Inflammatory macrophage treated with lipopolysaccharide for 4 hours (primary cell): ENCODE measurements at regions not wholly inside any gene's neighbourhood (a gene's known extent, or its start where the extent isn't known, plus 50 kb on each side); places are given as distances from the start of the nearest gene placed in this dataset.

Source experiments
- DNase-seq: peaks from one replicate; pipeline ENCODE4 v3.0.0-alpha.2; 2020

- DNase-seq = no peak
Measured at GRCh38 chr5:125103459-125103858, 357.0 kb upstream of the ZNF608 start.

DNA sequence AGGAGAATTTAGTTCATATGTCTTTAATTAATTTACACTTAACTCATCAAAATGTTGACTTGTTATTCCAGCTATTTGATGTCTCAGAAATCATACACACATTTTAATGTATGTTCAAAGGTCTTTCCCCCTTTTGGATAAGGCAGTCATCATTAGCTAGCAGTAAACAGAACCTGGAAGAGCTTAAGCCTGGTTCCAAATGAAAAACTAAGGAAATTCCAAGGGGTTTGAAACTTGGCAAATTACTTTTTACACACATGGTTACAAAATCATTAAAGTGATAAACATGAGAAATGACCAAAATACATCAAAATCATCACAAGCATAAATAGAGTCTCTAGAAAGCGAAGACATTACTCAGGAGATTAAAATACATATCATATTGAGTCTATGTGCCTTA, 359.8 kb upstream of the ZNF608 start:
- DNase-seq = no peak

DNA sequence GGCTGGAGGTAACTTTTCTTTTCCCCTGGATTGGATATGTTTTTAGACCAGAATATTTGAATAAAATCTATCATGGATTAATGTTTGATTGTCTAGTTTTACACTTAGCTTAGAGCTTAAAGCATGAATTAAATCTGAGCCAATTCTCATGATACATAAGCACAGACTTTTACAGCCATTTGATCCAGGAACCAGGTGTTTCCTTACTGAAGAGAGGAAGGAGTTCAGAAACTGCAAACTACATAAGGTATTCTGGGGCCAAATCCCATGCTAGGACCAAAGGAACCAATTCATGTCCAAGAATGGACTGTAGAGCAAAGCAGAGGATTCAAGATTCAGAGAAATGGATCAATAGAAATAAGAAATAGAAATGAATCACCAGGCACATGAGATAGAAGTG, 360.4 kb upstream of the ZNF608 start:
- no peak for DNase-seq

DNA sequence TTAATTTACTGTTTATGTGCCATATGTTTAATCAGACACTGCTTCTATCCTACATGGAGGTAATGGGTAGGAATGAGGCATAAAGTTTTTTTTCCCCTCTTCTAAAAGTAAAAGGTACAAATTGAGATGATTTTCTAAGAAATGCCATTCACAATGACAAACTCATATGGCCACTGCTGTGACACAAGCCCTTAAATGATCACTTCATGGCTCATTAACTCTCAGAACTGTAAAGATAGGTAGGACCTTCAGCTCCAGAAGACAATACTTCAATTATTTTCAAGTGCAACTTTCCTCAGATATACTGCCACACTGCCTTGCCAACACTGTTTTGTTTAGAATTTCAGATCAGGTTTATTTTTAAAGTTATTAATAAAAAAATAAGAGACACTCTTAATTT, 362.9 kb upstream of the ZNF608 start:
- no peak for DNase-seq

DNA sequence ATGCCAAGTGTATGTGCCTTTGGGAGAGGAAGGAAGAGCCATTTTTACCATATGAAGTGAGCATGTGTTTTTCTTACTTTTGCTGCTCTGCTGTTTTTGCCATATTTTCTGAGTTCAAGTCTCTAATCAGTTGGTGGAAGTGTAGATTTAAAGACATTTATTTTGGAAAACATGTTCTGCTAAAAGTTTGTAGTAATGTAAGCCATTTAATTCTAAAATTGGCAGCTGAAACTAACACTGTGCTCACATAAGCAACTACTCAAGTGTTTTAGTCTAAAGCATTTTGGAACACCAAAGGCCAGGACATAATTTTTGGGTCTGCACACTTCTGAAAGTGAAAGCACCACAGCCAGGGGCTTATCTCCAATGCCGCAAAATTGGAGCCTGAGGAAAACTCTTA, 363.4 kb upstream of the ZNF608 start:
- no peak for DNase-seq

DNA sequence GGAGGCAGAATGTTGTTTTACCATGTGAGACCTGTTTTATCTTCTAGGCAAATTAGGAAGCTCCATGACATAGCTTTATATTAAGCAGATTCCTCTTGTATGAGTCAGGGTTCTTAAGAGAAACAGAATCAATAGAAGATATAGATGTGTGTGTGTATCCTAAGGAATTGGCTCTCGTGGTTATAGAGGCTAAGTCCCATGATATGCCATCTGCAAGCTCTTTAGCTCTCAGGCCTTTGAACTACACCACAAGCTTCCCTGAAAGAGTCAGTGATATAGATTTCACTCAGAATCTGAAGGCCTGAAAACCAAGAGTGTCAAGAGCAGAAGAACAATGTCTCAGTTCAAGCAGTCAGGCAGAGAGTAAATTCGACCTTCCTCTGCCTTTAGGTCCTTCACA, 365.8 kb upstream of the ZNF608 start:
- no peak for DNase-seq

- DNase-seq = peak; percentile 59
Measured at GRCh38 chr5:125113328-125113727, 366.9 kb upstream of the ZNF608 start.

- no peak for DNase-seq
Measured at GRCh38 chr5:125115195-125115525, 368.7 kb upstream of the ZNF608 start.

DNA sequence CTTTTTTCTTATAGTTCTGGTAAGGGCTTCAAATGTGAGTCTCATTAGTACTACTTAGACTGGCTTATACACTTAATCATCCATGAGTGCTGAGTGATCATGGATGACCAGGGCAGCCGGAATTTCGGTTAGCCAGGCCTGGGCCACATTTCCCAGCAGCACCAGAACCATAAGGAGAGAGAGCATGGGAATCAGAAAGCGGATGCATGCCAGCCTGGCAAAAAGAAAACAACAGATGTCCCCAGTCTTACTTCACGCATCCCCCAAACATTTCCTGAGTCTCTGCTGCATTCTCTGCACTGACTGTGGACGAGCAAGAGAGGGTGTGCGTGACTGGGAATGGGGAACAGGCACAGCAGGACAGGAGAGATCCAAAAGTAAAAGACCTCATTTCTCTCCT, 371.1 kb upstream of the ZNF608 start:
- no peak for DNase-seq

DNA sequence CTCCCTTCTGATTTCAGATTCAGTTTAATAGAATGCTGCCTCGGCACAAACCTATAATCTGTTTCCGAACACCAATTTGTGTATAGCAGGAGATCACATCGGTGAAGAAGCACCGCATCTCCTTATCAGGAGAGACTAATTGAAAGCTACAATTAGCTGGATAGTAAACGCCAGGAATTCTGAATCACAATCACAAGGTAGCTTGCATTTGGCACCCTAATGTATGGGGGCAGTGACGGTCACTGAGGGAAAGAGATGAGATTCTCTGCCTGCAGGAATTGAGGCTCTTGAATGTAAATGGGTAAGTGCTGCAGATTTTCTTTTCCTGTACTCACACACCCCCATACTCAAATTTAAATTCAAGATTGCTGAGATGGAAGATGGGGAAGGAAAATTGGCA, 373.6 kb upstream of the ZNF608 start:
- DNase-seq = no peak

DNA sequence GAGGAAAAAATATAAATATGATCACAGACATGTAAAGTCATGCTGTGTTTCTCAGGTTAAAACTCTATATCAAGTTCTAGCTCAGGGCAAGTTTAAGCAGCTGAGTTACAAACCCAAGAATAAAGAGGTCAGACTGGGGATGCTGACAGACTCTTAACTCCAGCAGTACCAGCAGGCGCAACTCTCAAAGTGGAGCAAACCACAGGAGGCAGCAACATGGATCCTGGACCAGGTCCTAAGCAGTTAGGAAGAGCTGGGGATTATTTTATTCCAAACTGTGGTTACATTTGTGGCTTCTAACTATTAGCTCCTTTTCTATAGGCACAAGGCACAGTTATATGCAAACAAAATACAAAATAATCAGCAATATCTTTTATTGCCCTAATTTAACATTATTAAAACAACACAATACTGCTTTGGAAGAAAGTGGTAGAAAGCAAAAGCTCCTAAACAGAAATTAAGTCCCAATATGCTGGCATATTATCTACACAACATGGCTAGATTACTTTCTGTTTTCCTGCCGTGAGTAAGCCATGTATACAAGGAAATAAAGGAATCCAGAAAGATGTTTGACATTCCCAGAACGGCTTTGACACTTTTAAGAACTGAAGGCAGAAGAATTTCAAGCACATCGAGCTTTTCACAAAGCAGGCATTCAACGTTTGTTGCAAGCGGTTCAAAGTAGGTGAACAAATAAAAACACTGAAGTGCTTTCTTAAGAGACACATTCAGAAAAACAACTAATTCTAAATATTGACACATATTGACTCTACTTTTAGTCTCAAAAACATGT, 378.8 kb upstream of the ZNF608 start:
- no peak for DNase-seq

- DNase-seq = no peak
Measured at GRCh38 chr5:125126050-125126449, 379.6 kb upstream of the ZNF608 start.

- DNase-seq = no peak
Measured at GRCh38 chr5:125129151-125129806, 382.8 kb upstream of the ZNF608 start.

DNA sequence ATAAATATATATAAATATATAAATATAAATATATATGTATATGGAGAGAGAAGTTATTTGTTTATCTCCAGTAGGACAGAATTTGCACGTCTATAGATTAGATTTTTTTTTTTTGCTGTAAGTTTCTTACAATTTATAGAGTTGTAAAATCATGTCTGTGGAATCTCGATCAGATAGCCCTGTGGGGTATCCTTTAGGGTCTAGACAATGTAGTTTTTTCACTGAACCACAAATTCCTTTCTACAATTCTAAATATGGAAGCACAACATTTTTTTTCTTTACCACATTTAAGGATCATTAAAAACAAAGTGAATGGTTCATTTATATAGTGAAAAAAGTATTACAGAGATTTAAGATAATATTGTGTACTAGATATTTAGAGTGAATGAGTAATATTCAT, 384.2 kb upstream of the ZNF608 start:
- DNase-seq = no peak

GRCh38 chr5:125134216-125135081, 388.0 kb upstream of the ZNF608 start:
- DNase-seq = no peak

- no peak for DNase-seq
Measured at GRCh38 chr5:125137535-125137934, 391.1 kb upstream of the ZNF608 start.

DNA sequence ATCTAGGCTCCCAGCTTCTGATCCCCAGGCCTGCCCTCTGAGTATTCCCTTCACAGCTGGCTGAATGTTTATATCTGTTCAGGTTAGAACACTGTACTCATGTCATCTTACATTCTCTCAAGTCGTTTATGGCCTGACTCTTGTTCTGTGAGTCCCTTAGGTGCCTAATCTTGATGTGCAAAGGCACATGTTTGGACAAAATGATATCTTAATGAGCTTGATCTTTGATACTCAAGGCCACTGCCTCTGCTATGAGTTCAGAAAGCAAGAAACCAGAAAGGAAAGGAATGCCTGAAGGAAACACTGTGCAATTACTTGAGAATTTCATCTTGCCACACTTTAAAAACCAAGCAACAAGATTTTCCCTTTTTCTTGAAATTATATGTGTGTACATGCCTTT, 391.8 kb upstream of the ZNF608 start:
- DNase-seq = no peak

- no peak for DNase-seq
Measured at GRCh38 chr5:125139590-125139989, 393.2 kb upstream of the ZNF608 start.

- no peak for DNase-seq
Measured at GRCh38 chr5:125140220-125140619, 393.8 kb upstream of the ZNF608 start.

DNA sequence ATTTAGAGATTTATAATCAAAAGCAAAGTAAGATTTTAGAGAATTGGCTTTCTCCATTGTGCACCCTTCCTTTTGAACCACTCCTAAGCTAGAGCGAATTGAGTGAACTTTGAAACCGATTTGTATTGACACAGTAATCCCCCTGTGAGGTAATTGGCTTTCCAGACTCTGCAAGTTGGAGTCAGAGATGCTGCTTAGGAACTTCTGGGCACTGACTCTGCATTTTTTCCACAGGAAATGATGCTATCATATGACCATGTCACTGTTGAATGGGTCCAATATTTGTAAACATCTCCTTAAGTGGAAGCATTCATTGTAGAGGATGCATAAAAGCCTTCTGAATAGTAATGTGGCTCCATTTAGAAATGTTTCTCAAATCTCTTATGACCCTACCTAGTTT, 394.4 kb upstream of the ZNF608 start:
- no peak for DNase-seq

DNA sequence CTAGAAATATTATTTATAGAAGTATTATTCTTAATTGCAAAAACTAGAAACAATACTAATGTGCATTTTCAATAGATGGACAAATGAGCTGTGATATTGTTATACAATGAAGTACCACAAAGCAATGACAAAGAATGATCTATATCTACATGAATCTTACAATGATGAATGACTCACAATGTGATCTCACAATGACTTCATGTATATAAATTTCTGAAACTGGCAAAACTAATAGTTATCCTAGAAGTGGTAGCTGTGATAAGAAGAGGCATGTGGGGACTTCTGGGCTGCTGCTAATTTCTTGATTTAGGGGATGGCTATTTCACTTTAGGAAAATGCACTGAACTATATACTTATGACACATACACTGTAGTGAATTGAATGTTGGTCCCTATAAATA, 396.0 kb upstream of the ZNF608 start:
- DNase-seq = no peak

DNA sequence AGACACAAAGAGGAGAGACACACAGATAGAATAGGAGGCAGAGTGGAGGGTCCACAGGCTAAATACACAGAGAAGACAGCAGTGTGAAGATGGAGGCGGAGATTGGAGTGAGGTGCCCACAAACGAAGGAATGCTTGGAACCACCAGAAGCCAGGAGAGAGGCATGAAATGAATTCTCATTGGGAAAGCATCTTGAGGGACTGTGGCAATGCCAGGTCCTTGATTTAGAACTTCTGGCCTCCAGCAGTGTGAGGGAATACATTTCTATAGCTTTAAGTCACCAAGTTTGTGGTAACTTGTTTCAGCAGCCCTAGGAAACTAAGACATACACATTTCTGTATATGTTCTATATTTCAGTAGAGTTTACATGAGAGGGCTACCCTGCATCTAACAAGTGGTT, 396.6 kb upstream of the ZNF608 start:
- no peak for DNase-seq

DNA sequence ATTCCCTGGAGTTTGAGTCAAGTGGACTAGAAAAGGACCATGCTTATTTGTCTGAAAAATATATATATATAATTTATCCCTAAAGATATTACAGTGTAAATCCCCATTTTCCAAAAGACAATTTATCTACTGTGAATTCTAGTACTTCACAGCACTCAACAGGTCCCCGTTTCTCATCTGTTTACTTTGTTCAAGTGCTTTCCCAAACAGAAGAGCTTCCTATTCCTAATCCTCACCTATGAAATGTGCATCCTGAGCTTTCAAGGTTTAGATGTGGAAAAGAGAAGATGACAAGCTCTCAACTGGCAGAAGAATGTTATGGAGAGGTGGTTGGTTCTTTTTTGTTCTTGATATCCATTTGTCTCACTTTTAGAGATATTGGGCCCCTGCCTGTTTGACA, 401.6 kb upstream of the ZNF608 start:
- DNase-seq = no peak

GRCh38 chr5:125148706-125149105, 402.3 kb upstream of the ZNF608 start:
- DNase-seq = no peak
